H1 (cell line): ENCODE measurements at regions not wholly inside any gene's neighbourhood (a gene's known extent, or its start where the extent isn't known, plus 50 kb on each side); places are given as distances from the start of the nearest gene placed in this dataset.

Experiments
- BCL11A ChIP-seq, 2 experiments: IDR thresholded peaks; one replicate each; pipeline ENCODE4 v1.6.1; 2011; ENCODE audit warnings: low read depth in 2 of 2, low read length in 2 of 2, mild to moderate bottlenecking in 2 of 2
- CHD1 ChIP-seq: IDR thresholded peaks from 2 replicates; pipeline ENCODE4 v1.6.1; 2012; ENCODE audit warnings: low read depth, low read length, improper control_type of control experiment
- CHD2 ChIP-seq: IDR thresholded peaks from 2 replicates; pipeline ENCODE4 v1.6.1; 2012; ENCODE audit warnings: low read length, improper control_type of control experiment
- CREB1 ChIP-seq: IDR thresholded peaks from 2 replicates; pipeline ENCODE4 v1.6.1; 2012; ENCODE audit warnings: inconsistent platforms
- EZH2 ChIP-seq: fragments of 200-600 bp; sonication (generic); IDR thresholded peaks from 2 replicates; pipeline ENCODE4 v1.7.1; 2012; ENCODE audit warnings: low read depth, mild to moderate bottlenecking, moderate library complexity, low read length, inconsistent platforms; ENCODE audit not compliant: severe bottlenecking
- GABPA ChIP-seq: IDR thresholded peaks from 2 replicates; pipeline ENCODE4 v1.6.1; 2011; ENCODE audit warnings: mild to moderate bottlenecking, low read length, moderate library complexity, borderline replicate concordance; ENCODE audit not compliant: insufficient read depth
- JUND ChIP-seq: IDR thresholded peaks from 2 replicates; pipeline ENCODE4 v1.6.1; 2011; ENCODE audit warnings: mild to moderate bottlenecking, improper control_type of control experiment, low read length
- PHF8 ChIP-seq: fragments of 200-600 bp; sonication (generic); conservative IDR thresholded peaks from 2 replicates; pipeline ENCODE4 v1.7.1; 2012; ENCODE audit warnings: low read depth, mild to moderate bottlenecking, inconsistent platforms, low read length, moderate library complexity
- POLR2AphosphoS5 ChIP-seq: IDR thresholded peaks from 2 replicates; pipeline ENCODE4 v1.6.1; 2011; ENCODE audit warnings: low read depth, low read length
- RAD21 ChIP-seq, 2 experiments: IDR thresholded peaks in 1 of 2; conservative IDR thresholded peaks in 1 of 2; 2 replicates each; pipeline ENCODE4 v1.6.1; 2011; ENCODE audit warnings: low read depth in 2 of 2, low read length in 2 of 2, improper control_type of control experiment in 1 of 2, inconsistent platforms in 1 of 2, mild to moderate bottlenecking in 1 of 2, moderate library complexity in 1 of 2
- RBBP5 ChIP-seq: IDR thresholded peaks from 2 replicates; pipeline ENCODE4 v1.7.1; 2012; ENCODE audit warnings: low read depth, mild to moderate bottlenecking, inconsistent platforms, low read length, moderate library complexity, borderline replicate concordance
- TBP ChIP-seq: IDR thresholded peaks from 2 replicates; pipeline ENCODE4 v1.6.1; 2011; ENCODE audit warnings: low read depth, low read length, improper control_type of control experiment
- TF ChIP-seq, protein P1 (sequence below), 3 experiments: IDR thresholded peaks; 1 replicate in 2 of 3; 2 replicates in 1 of 3; pipeline versions ENCODE4 v1.5.1 to v1.6.1; 2011; ENCODE audit warnings: low read length in 3 of 3, mild to moderate bottlenecking in 3 of 3, inconsistent platforms in 2 of 3, low read depth in 1 of 3, moderate library complexity in 1 of 3; ENCODE audit not compliant: insufficient read depth in 1 of 3; ENCODE audit errors: control extremely low read depth in 1 of 3
- TF ChIP-seq, protein P2 (sequence below): fragments of 300-600 bp; sonication (generic); IDR thresholded peaks from 2 replicates; pipeline ENCODE4 v1.7.1; 2012; ENCODE audit warnings: low read length, moderate library complexity, mild to moderate bottlenecking, inconsistent platforms; ENCODE audit not compliant: insufficient replicate concordance

DNA sequence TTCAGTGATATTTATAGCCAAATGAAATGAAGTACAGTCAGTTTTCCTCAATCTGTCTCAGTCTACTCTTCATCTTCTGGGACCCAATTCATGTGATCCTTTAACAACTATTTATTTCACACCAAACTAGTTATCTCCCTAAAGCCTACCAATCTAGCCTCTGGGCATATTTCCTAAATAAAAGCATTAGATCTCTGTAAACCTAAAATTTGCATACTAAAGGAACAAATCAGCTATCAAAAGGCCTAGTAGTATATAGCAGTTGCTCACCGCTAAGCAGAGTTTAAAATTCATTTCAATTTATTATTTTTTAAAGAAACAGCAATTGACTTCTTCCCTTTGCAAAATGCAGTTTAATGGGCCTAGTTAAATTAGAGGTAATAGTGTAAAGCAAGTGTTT is 280.2 kb downstream of the ZEB2 start:
- TF ChIP-seq, protein P1, sequence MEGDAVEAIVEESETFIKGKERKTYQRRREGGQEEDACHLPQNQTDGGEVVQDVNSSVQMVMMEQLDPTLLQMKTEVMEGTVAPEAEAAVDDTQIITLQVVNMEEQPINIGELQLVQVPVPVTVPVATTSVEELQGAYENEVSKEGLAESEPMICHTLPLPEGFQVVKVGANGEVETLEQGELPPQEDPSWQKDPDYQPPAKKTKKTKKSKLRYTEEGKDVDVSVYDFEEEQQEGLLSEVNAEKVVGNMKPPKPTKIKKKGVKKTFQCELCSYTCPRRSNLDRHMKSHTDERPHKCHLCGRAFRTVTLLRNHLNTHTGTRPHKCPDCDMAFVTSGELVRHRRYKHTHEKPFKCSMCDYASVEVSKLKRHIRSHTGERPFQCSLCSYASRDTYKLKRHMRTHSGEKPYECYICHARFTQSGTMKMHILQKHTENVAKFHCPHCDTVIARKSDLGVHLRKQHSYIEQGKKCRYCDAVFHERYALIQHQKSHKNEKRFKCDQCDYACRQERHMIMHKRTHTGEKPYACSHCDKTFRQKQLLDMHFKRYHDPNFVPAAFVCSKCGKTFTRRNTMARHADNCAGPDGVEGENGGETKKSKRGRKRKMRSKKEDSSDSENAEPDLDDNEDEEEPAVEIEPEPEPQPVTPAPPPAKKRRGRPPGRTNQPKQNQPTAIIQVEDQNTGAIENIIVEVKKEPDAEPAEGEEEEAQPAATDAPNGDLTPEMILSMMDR (IDR thresholded peaks at IDR 0.05; ENCODE audit: control extremely low read depth in 1 of 3, insufficient read depth in 1 of 3, low read depth in 1 of 3, low read length in 3 of 3) = no peak
- TF ChIP-seq EZH2 = no peak
- no peak for TF ChIP-seq CREB1
- no peak for TF ChIP-seq GABPA
- no peak for TF ChIP-seq CHD2
- TF ChIP-seq PHF8 = no peak
- no peak for TF ChIP-seq JUND
- no peak for TF ChIP-seq TBP
- no peak for TF ChIP-seq RAD21 (IDR thresholded peaks at IDR 0.05 in 1 of 2, conservative IDR thresholded peaks at IDR 0.05 in 1 of 2; ENCODE audit: low read depth in 2 of 2, low read length in 2 of 2)
- no peak for TF ChIP-seq POLR2AphosphoS5
- TF ChIP-seq BCL11A (IDR thresholded peaks at IDR 0.05; ENCODE audit: low read depth in 2 of 2, low read length in 2 of 2) = no peak
- no peak for TF ChIP-seq CHD1
- TF ChIP-seq, protein P2, sequence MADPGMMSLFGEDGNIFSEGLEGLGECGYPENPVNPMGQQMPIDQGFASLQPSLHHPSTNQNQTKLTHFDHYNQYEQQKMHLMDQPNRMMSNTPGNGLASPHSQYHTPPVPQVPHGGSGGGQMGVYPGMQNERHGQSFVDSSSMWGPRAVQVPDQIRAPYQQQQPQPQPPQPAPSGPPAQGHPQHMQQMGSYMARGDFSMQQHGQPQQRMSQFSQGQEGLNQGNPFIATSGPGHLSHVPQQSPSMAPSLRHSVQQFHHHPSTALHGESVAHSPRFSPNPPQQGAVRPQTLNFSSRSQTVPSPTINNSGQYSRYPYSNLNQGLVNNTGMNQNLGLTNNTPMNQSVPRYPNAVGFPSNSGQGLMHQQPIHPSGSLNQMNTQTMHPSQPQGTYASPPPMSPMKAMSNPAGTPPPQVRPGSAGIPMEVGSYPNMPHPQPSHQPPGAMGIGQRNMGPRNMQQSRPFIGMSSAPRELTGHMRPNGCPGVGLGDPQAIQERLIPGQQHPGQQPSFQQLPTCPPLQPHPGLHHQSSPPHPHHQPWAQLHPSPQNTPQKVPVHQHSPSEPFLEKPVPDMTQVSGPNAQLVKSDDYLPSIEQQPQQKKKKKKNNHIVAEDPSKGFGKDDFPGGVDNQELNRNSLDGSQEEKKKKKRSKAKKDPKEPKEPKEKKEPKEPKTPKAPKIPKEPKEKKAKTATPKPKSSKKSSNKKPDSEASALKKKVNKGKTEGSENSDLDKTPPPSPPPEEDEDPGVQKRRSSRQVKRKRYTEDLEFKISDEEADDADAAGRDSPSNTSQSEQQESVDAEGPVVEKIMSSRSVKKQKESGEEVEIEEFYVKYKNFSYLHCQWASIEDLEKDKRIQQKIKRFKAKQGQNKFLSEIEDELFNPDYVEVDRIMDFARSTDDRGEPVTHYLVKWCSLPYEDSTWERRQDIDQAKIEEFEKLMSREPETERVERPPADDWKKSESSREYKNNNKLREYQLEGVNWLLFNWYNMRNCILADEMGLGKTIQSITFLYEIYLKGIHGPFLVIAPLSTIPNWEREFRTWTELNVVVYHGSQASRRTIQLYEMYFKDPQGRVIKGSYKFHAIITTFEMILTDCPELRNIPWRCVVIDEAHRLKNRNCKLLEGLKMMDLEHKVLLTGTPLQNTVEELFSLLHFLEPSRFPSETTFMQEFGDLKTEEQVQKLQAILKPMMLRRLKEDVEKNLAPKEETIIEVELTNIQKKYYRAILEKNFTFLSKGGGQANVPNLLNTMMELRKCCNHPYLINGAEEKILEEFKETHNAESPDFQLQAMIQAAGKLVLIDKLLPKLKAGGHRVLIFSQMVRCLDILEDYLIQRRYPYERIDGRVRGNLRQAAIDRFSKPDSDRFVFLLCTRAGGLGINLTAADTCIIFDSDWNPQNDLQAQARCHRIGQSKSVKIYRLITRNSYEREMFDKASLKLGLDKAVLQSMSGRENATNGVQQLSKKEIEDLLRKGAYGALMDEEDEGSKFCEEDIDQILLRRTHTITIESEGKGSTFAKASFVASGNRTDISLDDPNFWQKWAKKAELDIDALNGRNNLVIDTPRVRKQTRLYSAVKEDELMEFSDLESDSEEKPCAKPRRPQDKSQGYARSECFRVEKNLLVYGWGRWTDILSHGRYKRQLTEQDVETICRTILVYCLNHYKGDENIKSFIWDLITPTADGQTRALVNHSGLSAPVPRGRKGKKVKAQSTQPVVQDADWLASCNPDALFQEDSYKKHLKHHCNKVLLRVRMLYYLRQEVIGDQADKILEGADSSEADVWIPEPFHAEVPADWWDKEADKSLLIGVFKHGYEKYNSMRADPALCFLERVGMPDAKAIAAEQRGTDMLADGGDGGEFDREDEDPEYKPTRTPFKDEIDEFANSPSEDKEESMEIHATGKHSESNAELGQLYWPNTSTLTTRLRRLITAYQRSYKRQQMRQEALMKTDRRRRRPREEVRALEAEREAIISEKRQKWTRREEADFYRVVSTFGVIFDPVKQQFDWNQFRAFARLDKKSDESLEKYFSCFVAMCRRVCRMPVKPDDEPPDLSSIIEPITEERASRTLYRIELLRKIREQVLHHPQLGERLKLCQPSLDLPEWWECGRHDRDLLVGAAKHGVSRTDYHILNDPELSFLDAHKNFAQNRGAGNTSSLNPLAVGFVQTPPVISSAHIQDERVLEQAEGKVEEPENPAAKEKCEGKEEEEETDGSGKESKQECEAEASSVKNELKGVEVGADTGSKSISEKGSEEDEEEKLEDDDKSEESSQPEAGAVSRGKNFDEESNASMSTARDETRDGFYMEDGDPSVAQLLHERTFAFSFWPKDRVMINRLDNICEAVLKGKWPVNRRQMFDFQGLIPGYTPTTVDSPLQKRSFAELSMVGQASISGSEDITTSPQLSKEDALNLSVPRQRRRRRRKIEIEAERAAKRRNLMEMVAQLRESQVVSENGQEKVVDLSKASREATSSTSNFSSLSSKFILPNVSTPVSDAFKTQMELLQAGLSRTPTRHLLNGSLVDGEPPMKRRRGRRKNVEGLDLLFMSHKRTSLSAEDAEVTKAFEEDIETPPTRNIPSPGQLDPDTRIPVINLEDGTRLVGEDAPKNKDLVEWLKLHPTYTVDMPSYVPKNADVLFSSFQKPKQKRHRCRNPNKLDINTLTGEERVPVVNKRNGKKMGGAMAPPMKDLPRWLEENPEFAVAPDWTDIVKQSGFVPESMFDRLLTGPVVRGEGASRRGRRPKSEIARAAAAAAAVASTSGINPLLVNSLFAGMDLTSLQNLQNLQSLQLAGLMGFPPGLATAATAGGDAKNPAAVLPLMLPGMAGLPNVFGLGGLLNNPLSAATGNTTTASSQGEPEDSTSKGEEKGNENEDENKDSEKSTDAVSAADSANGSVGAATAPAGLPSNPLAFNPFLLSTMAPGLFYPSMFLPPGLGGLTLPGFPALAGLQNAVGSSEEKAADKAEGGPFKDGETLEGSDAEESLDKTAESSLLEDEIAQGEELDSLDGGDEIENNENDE = no peak
- no peak for TF ChIP-seq RBBP5
